G401.6 (cell line): ENCODE measurements at regions not wholly inside any gene's neighbourhood (a gene's known extent, or its start where the extent isn't known, plus 50 kb on each side); places are given as distances from the start of the nearest gene placed in this dataset.

Experiments used
- FAIRE-seq: peaks from 2 replicates; lab custom pipeline; 2012; peaks lifted over from hg19 to GRCh38; lab: Jason Lieb, UNC

GRCh38 chr6:141669141-141669540 is 463.6 kb upstream of the GJE1 start:
- FAIRE-seq = no peak

- no peak for FAIRE-seq
Observed at GRCh38 chr6:141667580-141668309, 465.0 kb upstream of the GJE1 start.

- no peak for FAIRE-seq
Observed at GRCh38 chr6:141666187-141666586, 466.5 kb upstream of the GJE1 start.

- FAIRE-seq = no peak
Observed at GRCh38 chr6:141664744-141665143, 468.0 kb upstream of the GJE1 start.

GRCh38 chr6:141659582-141659981 is 473.1 kb upstream of the GJE1 start:
- no peak for FAIRE-seq

- no peak for FAIRE-seq
Observed at GRCh38 chr6:141658696-141659095, 474.0 kb upstream of the GJE1 start.

GRCh38 chr6:141657812-141658211 is 474.9 kb upstream of the GJE1 start:
- no peak for FAIRE-seq

GRCh38 chr6:141653590-141653989 is 479.1 kb upstream of the GJE1 start:
- FAIRE-seq = no peak

- no peak for FAIRE-seq
Observed at GRCh38 chr6:141641951-141642350, 490.8 kb upstream of the GJE1 start.

- FAIRE-seq = peak; percentile 91
Observed at GRCh38 chr6:141641406-141641805, 491.3 kb upstream of the GJE1 start.

GRCh38 chr6:141635621-141636020 is 497.1 kb upstream of the GJE1 start:
- no peak for FAIRE-seq

- no peak for FAIRE-seq
Observed at GRCh38 chr6:141634269-141634668, 498.5 kb upstream of the GJE1 start.

- FAIRE-seq = no peak
Observed at GRCh38 chr6:141624301-141624700, 508.4 kb upstream of the GJE1 start.

- no peak for FAIRE-seq
Observed at GRCh38 chr6:141618180-141618581, 514.5 kb upstream of the GJE1 start.

GRCh38 chr6:141610741-141611140 is 522.0 kb upstream of the GJE1 start:
- no peak for FAIRE-seq

- no peak for FAIRE-seq
Observed at GRCh38 chr6:141607956-141608355, 524.8 kb upstream of the GJE1 start.

- FAIRE-seq = no peak
Observed at GRCh38 chr6:141598487-141598886, 534.2 kb upstream of the GJE1 start.

GRCh38 chr6:141594874-141595273 is 537.9 kb upstream of the GJE1 start:
- peak; percentile 80 for FAIRE-seq

- FAIRE-seq = no peak
Observed at GRCh38 chr6:141593311-141593710, 539.4 kb upstream of the GJE1 start.

- FAIRE-seq = no peak
Observed at GRCh38 chr6:141587482-141588266, 545.1 kb upstream of the GJE1 start.

- FAIRE-seq = no peak
Observed at GRCh38 chr6:141580988-141581552, 551.7 kb upstream of the GJE1 start.

- no peak for FAIRE-seq
Observed at GRCh38 chr6:141580131-141580530, 552.6 kb upstream of the GJE1 start.

- FAIRE-seq = no peak
Observed at GRCh38 chr6:141576751-141577150, 556.0 kb upstream of the GJE1 start.
